ENCODE measurements at regions not wholly inside any gene's neighbourhood (a gene's known extent, or its start where the extent isn't known, plus 50 kb on each side); places are given as distances from the start of the nearest gene placed in this dataset.

- no peak overlapping the region; the same call in 1 of the 2 replicates for H2AFZ ChIP-seq
- POLR2A ChIA-PET (ENCODE audit: unreplicated experiment) = interaction anchor here (0.7 kb wide), 1 partner anchor 33 kb away, joined by 4 read pairs; no protein-coding TSS in a partner anchor
- H3K27ac ChIP-seq = no peak overlapping the region
- no peaks in the 10 kb centered on the region for H3K79me2 ChIP-seq (ENCODE audit: low read depth)
- no peaks in the 10 kb centered on the region for H3K36me3 ChIP-seq (ENCODE audit: low read depth)
- BruUV-seq (replicated peaks) = no TSS peak
- H3K9me2 ChIP-seq (ENCODE audit: insufficient read depth) = no peaks in the 10 kb centered on the region
- H3K9me3 ChIP-seq (ENCODE audit: insufficient read depth, low read depth) = no peaks in the 10 kb centered on the region; the same call in 1 of the 2 replicates
- DNase-seq = no peak
- CTCF ChIA-PET = no interaction called here
- H3K27me3 ChIP-seq (ENCODE audit: insufficient read depth, low read depth) = no peaks in the 10 kb centered on the region
- TF ChIP-seq CTCF (conservative IDR thresholded peaks at IDR 0.05) (no peak), EZH2 (IDR thresholded peaks at IDR 0.05; ENCODE audit: low read depth) (no peak)
- no peaks in the 10 kb centered on the region for H3K4me1 ChIP-seq (replicated peaks; ENCODE audit: insufficient read depth)
- H3F3A ChIP-seq (ENCODE audit: insufficient read depth, low read depth) = no peaks in the 10 kb centered on the region
- H3K4me2 ChIP-seq = no peak overlapping the region
- H4K20me1 ChIP-seq (ENCODE audit: insufficient read depth) = no peaks in the 10 kb centered on the region
- intact Hi-C loops (cut with micrococcal nuclease; ENCODE audit: unreplicated experiment) = no loop called here
- no peak overlapping the region for H3K4me3 ChIP-seq
Measured at GRCh38 chr9:81162361-81162760, 527.0 kb downstream of the TLE1 start.

- Histone ChIP-seq H3F3A (ENCODE audit: insufficient read depth, low read depth) (no peaks in the 10 kb centered on the region), H3K9me2 (ENCODE audit: insufficient read depth) (no peaks in the 10 kb centered on the region), H3K27ac (no peak overlapping the region), H2AFZ (no peak overlapping the region), H3K36me3 (ENCODE audit: low read depth) (no peaks in the 10 kb centered on the region), H3K4me3 (no peak overlapping the region), H3K4me1 (replicated peaks; ENCODE audit: insufficient read depth) (no peaks in the 10 kb centered on the region), H3K27me3 (ENCODE audit: insufficient read depth, low read depth) (no peaks in the 10 kb centered on the region), H4K20me1 (ENCODE audit: insufficient read depth) (no peaks in the 10 kb centered on the region), H3K79me2 (ENCODE audit: low read depth) (no peaks in the 10 kb centered on the region), H3K4me2 (no peak overlapping the region), H3K9me3 (ENCODE audit: insufficient read depth, low read depth) (0 out of 2 replicates have a peak, but pooled peaks cover 11% of the 10 kb centered on the region)
- intact Hi-C loops (cut with micrococcal nuclease; ENCODE audit: unreplicated experiment) = no loop called here
- POLR2A ChIA-PET (ENCODE audit: unreplicated experiment) = interaction anchor here (0.7 kb wide), 1 partner anchor 89 kb away, joined by 8 read pairs; no protein-coding TSS in a partner anchor
- BruUV-seq (replicated peaks) = no TSS peak
- DNase-seq = no peak
- CTCF ChIA-PET = no interaction called here
- TF ChIP-seq CTCF (conservative IDR thresholded peaks at IDR 0.05) (no peak), EZH2 (IDR thresholded peaks at IDR 0.05; ENCODE audit: low read depth) (no peak)
Measured at GRCh38 chr9:81156381-81156780, 533.0 kb downstream of the TLE1 start.

GRCh38 chr9:81150016-81150625 lies 539.2 kb downstream of the TLE1 start:
- ChIA-PET CTCF (interaction anchor here (0.6 kb wide), 1 partner anchor 16 kb away, joined by 3 read pairs; no protein-coding TSS in a partner anchor), POLR2A (ENCODE audit: unreplicated experiment) (no interaction called here)
- intact Hi-C loops (cut with micrococcal nuclease; ENCODE audit: unreplicated experiment) = no loop called here
- no peaks in the 10 kb centered on the region for H3K36me3 ChIP-seq (ENCODE audit: low read depth)
- no peak overlapping the region for H3K4me2 ChIP-seq
- 0 out of 2 replicates have a peak, but pooled peaks cover 11% of the 10 kb centered on the region for H3K9me3 ChIP-seq (ENCODE audit: insufficient read depth, low read depth)
- peaks cover 5% of the 10 kb centered on the region; the same call in 1 of the 2 replicates for H3F3A ChIP-seq (ENCODE audit: insufficient read depth, low read depth)
- no peak for TF ChIP-seq CTCF (conservative IDR thresholded peaks at IDR 0.05)
- H3K27ac ChIP-seq = no peak overlapping the region
- H4K20me1 ChIP-seq (ENCODE audit: insufficient read depth) = no peaks in the 10 kb centered on the region
- no peak for DNase-seq
- no peak overlapping the region for H3K4me3 ChIP-seq
- BruUV-seq (replicated peaks) = no TSS peak
- H3K79me2 ChIP-seq (ENCODE audit: low read depth) = no peaks in the 10 kb centered on the region
- H2AFZ ChIP-seq = no peak overlapping the region
- H3K27me3 ChIP-seq (ENCODE audit: insufficient read depth, low read depth) = no peaks in the 10 kb centered on the region
- peaks cover 7% of the 10 kb centered on the region; the same call in 1 of the 2 replicates for H3K4me1 ChIP-seq (replicated peaks; ENCODE audit: insufficient read depth)
- no peaks in the 10 kb centered on the region for H3K9me2 ChIP-seq (ENCODE audit: insufficient read depth)
